K562 (cell line): ENCODE measurements at regions not wholly inside any gene's neighbourhood (a gene's known extent, or its start where the extent isn't known, plus 50 kb on each side); places are given as distances from the start of the nearest gene placed in this dataset.
A peak's percentile ranks its signal among the peaks of the same experiment; 100 is the strongest.

Experiments used
- ATAC-seq: fragments of 200-7000 bp; cut with Tn5 transposase; 3 replicates; pipeline ENCODE4 v1.9.1; 2020; ENCODE audit warnings: moderate library complexity
- BruUV-seq: library from RNA; stranded (reverse); fragments of 400-500 nt; replicated peaks from 2 replicates; lab custom pipeline; 2021; lab: Mats Ljungman, UMichigan
- CTCF ChIA-PET: fragments of 300-600 bp; formaldehyde crosslinking; extraction: SDS; loops from one replicate; lab custom pipeline; 2021; ENCODE audit warnings: low intra/inter-chr PET ratio; lab: Yijun Ruan, JAX
- POLR2A ChIA-PET: fragments of 300-600, 350-650 bp; sonication (Branson Sonifier 250); formaldehyde crosslinking; extraction: SDS; loops from one replicate; lab custom pipeline; 2021; ENCODE audit warnings: antibody characterized with exemption, inconsistent platforms; lab: Yijun Ruan, JAX
- DNase-seq, 4 experiments: peaks; one replicate each; pipeline versions ENCODE4 v3.0.0 to v3.0.0-alpha.2; 2011 to 2018; ENCODE audit warnings: low spot score in 3 of 4, mixed read lengths in 3 of 4; ENCODE audit errors: extremely low read depth in 1 of 4
- FAIRE-seq: peaks from 2 replicates; lab custom pipeline; 2011; peaks lifted over from hg19 to GRCh38; lab: Jason Lieb, UNC
- H2AFZ ChIP-seq: 2 replicates; pipeline ENCODE4 v1.6.0; 2011; ENCODE audit warnings: low read depth, low read length, control low read depth, inconsistent platforms
- H3K27ac ChIP-seq: fragments of 200-600 bp; 3 replicates; pipeline ENCODE4 v1.8.0; 2011; ENCODE audit warnings: low read depth, mild to moderate bottlenecking, control low read depth, inconsistent platforms, low read length, moderate library complexity, mixed read lengths; ENCODE audit errors: extremely low read depth
- H3K27me3 ChIP-seq, 2 experiments: fragments of 300-600 bp in 1 of 2; 2 replicates in 1 of 2; 3 replicates in 1 of 2; pipeline versions ENCODE4 v1.6.0 to v1.8.0; 2011; ENCODE audit warnings: inconsistent platforms in 2 of 2, low read length in 2 of 2, mild to moderate bottlenecking in 1 of 2, mixed read lengths in 1 of 2, moderate library complexity in 1 of 2; ENCODE audit not compliant: control insufficient read depth in 2 of 2, insufficient read depth in 2 of 2
- H3K36me3 ChIP-seq: fragments of 300-600 bp; 3 replicates; pipeline ENCODE4 v1.8.0; 2011; ENCODE audit warnings: mild to moderate bottlenecking, low read length, inconsistent platforms; ENCODE audit not compliant: control insufficient read depth, insufficient read depth
- H3K4me1 ChIP-seq, 2 experiments: fragments of 200-600 bp in 1 of 2; replicated peaks in 1 of 2; 2 replicates in 1 of 2; 3 replicates in 1 of 2; pipeline versions ENCODE4 v1.5.1 to v1.8.0; 2011; ENCODE audit warnings: inconsistent platforms in 2 of 2, low read length in 2 of 2, mild to moderate bottlenecking in 1 of 2, mixed read lengths in 1 of 2, moderate library complexity in 1 of 2; ENCODE audit not compliant: control insufficient read depth in 2 of 2, insufficient read depth in 2 of 2
- H3K4me2 ChIP-seq: 2 replicates; pipeline ENCODE4 v1.6.1; 2011; ENCODE audit warnings: low read length, control low read depth, inconsistent platforms, mixed read lengths; ENCODE audit not compliant: insufficient read depth
- H3K4me3 ChIP-seq: fragments of 200-600 bp; sonication (generic), shearing (Covaris generic); 2 replicates; pipeline ENCODE4 v1.5.1; 2016; ENCODE audit warnings: control low read depth, inconsistent platforms
- H3K79me2 ChIP-seq: fragments of 200-600 bp; 3 replicates; pipeline ENCODE4 v1.8.0; 2011; ENCODE audit warnings: low read length, inconsistent platforms; ENCODE audit not compliant: control insufficient read depth, insufficient read depth
- H3K9ac ChIP-seq, 2 experiments: 2 replicates each; pipeline versions ENCODE4 v1.6.0 to v1.6.1; 2011; ENCODE audit warnings: low read depth in 2 of 2, low read length in 2 of 2, control low read depth in 1 of 2, inconsistent platforms in 1 of 2, mild to moderate bottlenecking in 1 of 2, mixed read lengths in 1 of 2; ENCODE audit not compliant: insufficient read depth in 1 of 2
- H3K9me1 ChIP-seq: one replicate; pipeline ENCODE4 v1.6.0; 2011; ENCODE audit warnings: inconsistent platforms, mild to moderate bottlenecking, low read length, moderate library complexity; ENCODE audit not compliant: control insufficient read depth, insufficient read depth
- H3K9me3 ChIP-seq: replicated peaks from 2 replicates; pipeline ENCODE4 v1.5.1; 2011; ENCODE audit warnings: low read depth, low read length, inconsistent platforms; ENCODE audit not compliant: control insufficient read depth, insufficient read depth
- H4K20me1 ChIP-seq: replicated peaks from 2 replicates; pipeline ENCODE4 v1.6.1; 2011; ENCODE audit warnings: low read length, inconsistent platforms, mixed read lengths; ENCODE audit not compliant: control insufficient read depth, insufficient read depth
- CSDE1 ChIP-seq, 2 experiments: fragments of 450-650 bp; IDR thresholded peaks; 2 replicates each; pipeline ENCODE4 v1.6.1; 2016; ENCODE audit warnings: mild to moderate bottlenecking in 1 of 2
- ETV1 ChIP-seq: fragments of 450-650 bp; conservative IDR thresholded peaks from 2 replicates; pipeline ENCODE4 v1.6.1; 2016; ENCODE audit warnings: missing genetic modification characterization, control low read depth, low read depth, missing compliant biosample characterization
- HDAC1 ChIP-seq, 2 experiments: fragments of 450-650 bp; IDR thresholded peaks; 2 replicates each; pipeline ENCODE4 v1.6.1; 2016 to 2017; ENCODE audit warnings: inconsistent platforms in 1 of 2, mild to moderate bottlenecking in 1 of 2, moderate library complexity in 1 of 2
- LARP7 ChIP-seq: fragments of 450-650 bp; IDR thresholded peaks from 2 replicates; pipeline ENCODE4 v1.6.1; 2016
- SRSF9 ChIP-seq: fragments of 200-400 bp; formaldehyde crosslinking; IDR thresholded peaks from 2 replicates; pipeline ENCODE4 v1.6.1; 2017; ENCODE audit warnings: low read depth, low read length, borderline replicate concordance
- ZNF263 ChIP-seq: sonication (generic); formaldehyde crosslinking; IDR thresholded peaks from 2 replicates; pipeline ENCODE4 v1.8.0; 2022; ENCODE audit warnings: mild to moderate bottlenecking, missing genetic modification reagents, borderline replicate concordance
- ZNF668 ChIP-seq: fragments of 250-450 bp; sonication (Bioruptor Pico); IDR thresholded peaks from 2 replicates; pipeline ENCODE4 v1.8.0; 2022; ENCODE audit warnings: mild to moderate bottlenecking, inconsistent platforms
- WGBS: fragments of 100-300 bp; shearing (Covaris generic); methylation state at CpG from one replicate; pipeline ENCODE4 v1.1.6; 2016; ENCODE audit warnings: low coverage, mixed read lengths; ENCODE audit not compliant: insufficient coverage; ENCODE audit errors: missing lambda C conversion rate; 5-methylcytosine and 5-hydroxymethylcytosine counted together
- in situ Hi-C: fragments of 300-500 bp; cut with MboI; formaldehyde crosslinking; loops from 4 replicates; pipeline ENCODE4 v1.15.0; 2018; ENCODE audit warnings: inconsistent platforms, mixed read lengths
- intact Hi-C: fragments of 100-400 bp; cut with micrococcal nuclease; formaldehyde crosslinking; loops from 2 replicates; pipeline ENCODE4 v1.14.2; 2022

DNA sequence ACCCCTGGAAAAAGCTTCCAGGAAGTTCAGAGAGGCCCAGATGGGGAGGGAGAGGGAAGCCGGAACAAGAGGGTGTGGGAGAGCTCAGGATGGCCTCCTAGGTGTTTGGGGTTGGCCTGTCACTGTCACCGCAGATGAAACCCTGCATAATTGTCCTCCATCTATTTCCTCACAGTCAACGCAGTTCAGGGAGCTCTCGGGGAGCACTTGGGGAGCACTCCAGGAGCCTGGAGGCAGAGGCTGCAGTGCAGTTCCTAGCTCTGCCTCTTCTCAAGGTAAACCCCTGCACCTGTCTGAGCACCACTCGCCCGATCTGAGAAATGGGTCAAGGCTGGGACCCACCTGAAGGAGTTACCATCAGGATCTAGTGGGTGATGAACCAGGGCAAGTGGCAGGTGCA is 194.6 kb upstream of the LHX5 start:
- H3K4me2 ChIP-seq: no peak overlapping the region
- H3K27ac ChIP-seq: no peak overlapping the region
- no peaks in the 10 kb centered on the region for H3K9me3 ChIP-seq
- DNase-seq (no peak), ATAC-seq (no peak), FAIRE-seq (no peak)
- peaks cover 12 to 30% of the 10 kb centered on the region in 2 experiments; a peak in 4 of 5 replicates for H3K27me3 ChIP-seq
- POLR2A ChIA-PET: interaction anchor here (0.5 to 0.9 kb wide), 4 partner anchors 18 to 233 kb away, joined by 3 read pairs; no protein-coding TSS in a partner anchor
- BruUV-seq: no TSS peak
- peaks cover 20 to 25% of the 10 kb centered on the region in 2 experiments; a peak in 4 of 5 replicates for H3K4me1 ChIP-seq
- in situ Hi-C loops: no loop called here
- H4K20me1 ChIP-seq: 0 out of 2 replicates have a peak, but pooled peaks cover 5% of the 10 kb centered on the region
- 35% methylated on average over 5 of the region's 6 CpGs for WGBS
- H3K9ac ChIP-seq: no peak overlapping the region
- intact Hi-C loops: no loop called here
- CTCF ChIA-PET: no interaction called here
- no peak overlapping the region for H2AFZ ChIP-seq
- TF ChIP-seq SRSF9 (no peak), ZNF263 (CRISPR knock-in tag) (peak; percentile 97), ZNF668 (CRISPR knock-in tag) (no peak), CSDE1 (IDR thresholded peaks at IDR 0.05) (no peak)
- H3K4me3 ChIP-seq: no peak overlapping the region
- H3K36me3 ChIP-seq: no peaks in the 10 kb centered on the region
- H3K79me2 ChIP-seq: no peaks in the 10 kb centered on the region
- H3K9me1 ChIP-seq: peaks cover 3% of the 10 kb centered on the region

DNA sequence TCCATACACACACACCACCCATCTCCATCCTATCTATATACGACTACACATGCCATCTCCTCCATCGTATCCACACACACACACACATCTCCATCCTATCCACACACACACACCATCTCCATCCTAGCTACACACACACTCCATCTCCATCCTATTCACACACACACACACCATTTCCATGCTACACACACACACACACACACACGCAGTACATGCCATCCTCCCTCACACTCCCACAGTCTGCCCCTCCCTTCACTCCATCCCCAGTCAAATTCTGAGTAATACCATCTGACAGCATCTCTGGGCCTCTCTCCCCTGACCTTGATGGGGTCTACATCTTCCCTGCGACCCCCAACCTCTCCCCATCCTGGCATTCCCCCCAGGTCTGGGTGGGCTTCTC is 193.8 kb upstream of the LHX5 start:
- no TSS peak for BruUV-seq

More for the DNA sequence above, 193.8 kb upstream of the LHX5 start:
- ATAC-seq: no peak
- Histone ChIP-seq H3K9me1 (peaks cover 3% of the 10 kb centered on the region), H3K9me3 (no peaks in the 10 kb centered on the region), H2AFZ (no peak overlapping the region), H3K4me3 (no peak overlapping the region), H3K9ac (no peak overlapping the region), H3K27me3 (peaks cover 10 to 26% of the 10 kb centered on the region in 2 experiments; a peak in 4 of 5 replicates), H3K79me2 (no peaks in the 10 kb centered on the region), H3K4me1 (peaks cover 20 to 25% of the 10 kb centered on the region in 2 experiments; a peak in 4 of 5 replicates), H3K27ac (no peak overlapping the region), H4K20me1 (0 out of 2 replicates have a peak, but pooled peaks cover 5% of the 10 kb centered on the region), H3K4me2 (no peak overlapping the region), H3K36me3 (no peaks in the 10 kb centered on the region)
- no peak for DNase-seq
- 65% methylated on average over 4 of the region's 4 CpGs for WGBS
- intact Hi-C loops: no loop called here
- in situ Hi-C loops: no loop called here
- TF ChIP-seq HDAC1 (IDR thresholded peaks at IDR 0.05) (0 out of 4 replicates have a peak, but pooled peaks of 1 of the 2 experiments have one; percentile 24), ETV1 (tag) (no peak), LARP7 (0 out of 2 replicates have a peak, but pooled peaks have one; percentile 59)
- ChIA-PET POLR2A (interaction anchor here (0.9 kb wide), 1 partner anchor 18 kb away, joined by 3 read pairs; no protein-coding TSS in a partner anchor), CTCF (no interaction called here)
- FAIRE-seq: no peak
